ENCODE measurements at regions not wholly inside any gene's neighbourhood (a gene's known extent, or its start where the extent isn't known, plus 50 kb on each side); places are given as distances from the start of the nearest gene placed in this dataset.

GRCh38 chr2:52192656-52193055 lies 1160.7 kb upstream of the NRXN1 start:
- TF ChIP-seq TAF1 (IDR thresholded peaks at IDR 0.05; ENCODE audit: borderline replicate concordance, insufficient read depth, low read length) (no peak), FOXP2 (optimal IDR thresholded peaks at IDR 0.05; ENCODE audit: borderline replicate concordance, extremely low read depth, extremely low read length, insufficient read depth) (no peak), REST (IDR thresholded peaks at IDR 0.05; ENCODE audit: insufficient read depth in 1 of 2, low read depth in 2 of 2, low read length in 2 of 2) (no peak), POLR2AphosphoS5 (IDR thresholded peaks at IDR 0.05; ENCODE audit: low read depth, low read length) (no peak), SIN3A (IDR thresholded peaks at IDR 0.05; ENCODE audit: borderline replicate concordance, insufficient read depth, low read length) (no peak)

- TF ChIP-seq POLR2AphosphoS5 (IDR thresholded peaks at IDR 0.05; ENCODE audit: low read depth, low read length) (no peak), FOXP2 (optimal IDR thresholded peaks at IDR 0.05; ENCODE audit: borderline replicate concordance, extremely low read depth, extremely low read length, insufficient read depth) (no peak), TAF1 (IDR thresholded peaks at IDR 0.05; ENCODE audit: borderline replicate concordance, insufficient read depth, low read length) (no peak), SIN3A (IDR thresholded peaks at IDR 0.05; ENCODE audit: borderline replicate concordance, insufficient read depth, low read length) (no peak), REST (IDR thresholded peaks at IDR 0.05; ENCODE audit: insufficient read depth in 1 of 2, low read depth in 2 of 2, low read length in 2 of 2) (no peak)
Observed at GRCh38 chr2:52181080-52181479, 1149.1 kb upstream of the NRXN1 start.

- TF ChIP-seq TAF1 (IDR thresholded peaks at IDR 0.05; ENCODE audit: borderline replicate concordance, insufficient read depth, low read length): no peak
- TF ChIP-seq FOXP2 (optimal IDR thresholded peaks at IDR 0.05; ENCODE audit: borderline replicate concordance, extremely low read depth, extremely low read length, insufficient read depth): no peak
- no peak for TF ChIP-seq SIN3A (IDR thresholded peaks at IDR 0.05; ENCODE audit: borderline replicate concordance, insufficient read depth, low read length)
- no peak for TF ChIP-seq REST (IDR thresholded peaks at IDR 0.05; ENCODE audit: insufficient read depth in 1 of 2, low read depth in 2 of 2, low read length in 2 of 2)
Observed at GRCh38 chr2:52178845-52179244, 1146.9 kb upstream of the NRXN1 start.

DNA sequence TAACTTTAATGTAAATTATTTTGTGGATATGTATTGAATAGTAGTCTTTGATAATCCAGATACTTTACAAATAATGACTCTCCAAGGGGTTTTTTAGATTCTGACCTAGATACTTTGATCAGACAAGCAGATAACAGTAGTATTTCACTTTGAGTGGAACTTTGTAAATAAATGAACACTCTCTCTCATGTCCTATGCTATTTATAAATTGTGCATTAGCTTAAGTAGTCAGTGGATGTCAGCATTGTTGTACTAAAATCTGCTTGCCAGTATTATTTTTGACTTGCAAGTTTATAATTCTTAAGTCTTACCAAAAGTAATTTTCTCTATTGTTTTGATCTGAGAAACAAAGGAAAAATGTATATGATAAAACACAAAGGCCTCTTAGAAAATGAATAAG lies 1113.1 kb upstream of the NRXN1 start:
- TF ChIP-seq FOXP2 (optimal IDR thresholded peaks at IDR 0.05; ENCODE audit: borderline replicate concordance, extremely low read depth, extremely low read length, insufficient read depth) (no peak), REST (IDR thresholded peaks at IDR 0.05; ENCODE audit: insufficient read depth in 1 of 2, low read depth in 2 of 2, low read length in 2 of 2) (no peak), TAF1 (IDR thresholded peaks at IDR 0.05; ENCODE audit: borderline replicate concordance, insufficient read depth, low read length) (no peak), SIN3A (IDR thresholded peaks at IDR 0.05; ENCODE audit: borderline replicate concordance, insufficient read depth, low read length) (no peak), POLR2AphosphoS5 (IDR thresholded peaks at IDR 0.05; ENCODE audit: low read depth, low read length) (no peak)

DNA sequence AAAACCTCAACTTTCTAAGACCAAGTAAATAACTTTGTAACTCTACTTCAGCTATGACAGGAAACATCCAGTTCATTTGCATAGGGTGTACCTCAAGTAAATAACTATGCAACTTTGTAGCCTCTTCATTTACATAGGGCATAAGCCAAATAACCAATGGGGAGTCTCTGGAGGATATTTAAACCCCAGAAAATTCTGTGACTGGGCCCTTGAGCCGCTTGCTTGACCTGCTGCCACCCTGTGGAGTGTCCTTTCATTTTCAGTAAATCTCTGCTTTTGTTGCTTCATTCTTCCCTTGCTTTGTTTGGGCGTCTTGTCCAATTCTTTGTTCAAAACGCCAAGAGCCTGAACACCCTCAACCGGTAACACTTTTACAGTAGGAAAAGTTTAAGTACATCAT lies 1112.7 kb upstream of the NRXN1 start:
- TF ChIP-seq FOXP2 (optimal IDR thresholded peaks at IDR 0.05; ENCODE audit: borderline replicate concordance, extremely low read depth, extremely low read length, insufficient read depth) (no peak), TAF1 (IDR thresholded peaks at IDR 0.05; ENCODE audit: borderline replicate concordance, insufficient read depth, low read length) (no peak), SIN3A (IDR thresholded peaks at IDR 0.05; ENCODE audit: borderline replicate concordance, insufficient read depth, low read length) (no peak), POLR2AphosphoS5 (IDR thresholded peaks at IDR 0.05; ENCODE audit: low read depth, low read length) (no peak), REST (IDR thresholded peaks at IDR 0.05; ENCODE audit: insufficient read depth in 1 of 2, low read depth in 2 of 2, low read length in 2 of 2) (no peak)

Measured in PFSK-1 (cell line).